ENCODE measurements at regions not wholly inside any gene's neighbourhood (a gene's known extent, or its start where the extent isn't known, plus 50 kb on each side); places are given as distances from the start of the nearest gene placed in this dataset.

DNA sequence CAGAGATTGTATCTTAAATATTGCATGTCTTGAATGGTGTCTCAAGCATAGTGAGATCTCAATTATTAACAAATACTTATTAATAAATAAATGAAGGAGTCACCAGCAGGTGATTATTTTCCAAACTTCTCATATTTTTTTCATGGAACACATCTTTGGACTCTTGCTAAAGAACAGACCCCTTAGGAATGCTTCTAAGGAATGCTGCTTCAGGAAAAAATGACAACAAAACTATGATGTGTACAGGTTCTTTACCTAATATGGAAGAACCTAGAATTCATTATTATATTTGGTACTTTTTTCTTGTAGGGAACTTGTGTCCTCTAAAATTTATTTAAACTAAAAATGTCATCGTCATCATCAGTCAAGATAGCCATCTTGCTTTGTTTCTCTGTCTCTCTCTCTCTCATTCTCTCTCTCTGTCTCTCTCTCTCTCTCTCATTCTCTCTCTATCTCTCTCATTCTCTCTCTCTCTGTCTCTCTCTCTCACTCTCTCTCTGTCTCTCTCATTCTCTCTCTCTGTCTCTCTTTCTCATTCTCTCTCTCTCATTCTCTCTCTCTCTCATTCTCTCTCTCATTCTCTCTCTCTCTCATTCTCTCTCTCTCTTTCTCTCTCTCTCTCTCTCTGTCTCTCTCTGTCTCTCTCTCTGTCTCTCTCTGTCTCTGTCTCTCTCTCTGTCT, 63.0 kb upstream of the ETS2 start:
- DNase-seq = peak; percentile 18

DNA sequence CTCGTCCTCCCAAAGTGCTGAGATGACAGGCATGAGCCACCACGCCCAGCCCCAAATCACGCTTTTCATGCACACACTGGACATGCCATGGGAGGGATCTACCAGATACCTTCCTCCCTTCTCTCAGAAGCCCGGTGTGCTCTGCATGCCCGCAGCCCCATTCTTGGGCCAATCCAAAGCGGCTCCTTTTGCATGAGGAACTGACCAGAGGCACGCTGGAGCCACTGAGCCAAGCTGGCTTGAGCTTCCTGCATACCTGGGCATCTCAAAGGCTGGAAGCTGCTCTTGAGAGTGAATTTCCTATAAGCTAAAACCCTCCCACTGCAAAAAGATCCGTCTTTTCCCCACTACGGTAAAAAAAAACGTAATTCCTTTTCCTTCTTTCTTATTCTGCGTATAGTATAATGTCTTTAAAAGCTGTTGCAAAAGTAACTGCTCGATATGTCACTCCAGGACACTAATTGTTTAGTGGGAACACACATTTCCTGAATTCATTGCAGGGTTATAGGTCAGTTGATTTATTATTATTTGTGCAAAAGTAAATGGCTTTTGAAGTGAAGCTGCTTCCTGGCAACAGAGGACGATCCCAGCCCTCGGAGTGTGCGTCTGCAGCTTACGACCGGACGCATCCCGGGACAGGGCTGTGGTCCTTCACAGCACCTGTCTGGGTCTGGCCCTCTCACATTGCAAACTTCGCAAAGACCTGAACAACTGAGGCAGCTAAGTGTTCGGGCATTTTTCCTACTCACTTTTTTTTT, 61.8 kb upstream of the ETS2 start:
- DNase-seq = no peak

DNA sequence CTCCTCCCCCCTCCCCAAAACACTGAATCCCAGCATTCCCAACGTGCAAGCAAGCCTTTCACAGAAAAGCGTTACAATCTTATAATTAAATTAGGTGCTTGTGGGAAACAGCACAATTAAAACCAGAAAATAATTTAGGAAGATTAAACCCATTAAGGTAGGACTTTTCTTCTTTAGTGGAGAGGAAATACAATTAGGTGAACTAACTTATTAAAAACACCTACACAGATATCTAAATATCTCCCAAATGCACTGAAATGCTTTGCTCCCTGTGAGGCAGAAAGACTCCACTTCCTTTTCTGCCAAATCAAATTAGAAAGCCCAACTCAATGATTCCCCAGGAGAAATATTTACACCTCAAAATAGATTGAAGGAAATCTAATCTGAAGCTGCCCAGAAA, 60.9 kb upstream of the ETS2 start:
- no peak for DNase-seq

DNA sequence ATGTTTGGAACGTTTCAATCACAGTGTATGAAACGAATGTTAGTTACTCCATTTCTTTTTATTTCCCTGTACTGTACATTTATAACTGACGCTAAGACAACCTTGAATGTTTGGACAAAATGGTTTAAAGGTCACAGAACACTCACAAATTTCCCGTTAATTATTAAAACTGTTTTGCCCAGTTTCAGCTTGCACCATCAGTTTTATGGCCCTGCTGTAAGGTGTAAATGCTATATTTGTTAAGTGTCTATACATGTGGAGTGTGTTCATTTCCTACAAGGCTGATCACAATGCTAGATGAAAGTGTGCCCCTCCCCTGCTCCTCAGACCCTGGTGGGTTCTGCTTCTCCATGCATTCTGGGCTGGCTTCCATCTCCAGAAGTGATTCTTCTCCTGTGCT, 57.9 kb upstream of the ETS2 start:
- no peak for DNase-seq

GRCh38 chr21:38751379-38752050, 54.2 kb upstream of the ETS2 start:
- no peak for DNase-seq

DNA sequence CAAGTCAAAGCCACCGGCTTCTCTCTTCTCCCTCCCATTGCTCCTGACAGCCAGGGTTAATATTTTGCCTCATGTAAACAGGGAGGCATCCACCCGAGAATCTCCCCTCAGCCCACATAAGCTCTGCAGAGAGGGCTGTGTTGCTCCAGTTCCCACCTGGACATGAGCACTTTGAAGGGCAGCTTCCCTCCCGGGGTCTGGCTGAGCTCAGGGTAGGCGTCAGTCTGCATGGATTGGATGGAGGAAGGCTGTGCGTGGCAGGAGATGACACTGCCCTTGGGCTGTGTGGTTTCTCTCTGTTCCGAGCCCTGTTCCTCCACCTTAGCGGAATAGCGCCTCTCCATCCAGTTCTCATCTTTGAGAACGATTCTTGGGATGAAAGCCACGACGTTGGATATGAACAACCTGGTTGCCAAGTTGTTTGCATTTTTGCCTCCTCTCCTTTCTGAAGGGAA, 53.7 kb upstream of the ETS2 start:
- no peak for DNase-seq

DNA sequence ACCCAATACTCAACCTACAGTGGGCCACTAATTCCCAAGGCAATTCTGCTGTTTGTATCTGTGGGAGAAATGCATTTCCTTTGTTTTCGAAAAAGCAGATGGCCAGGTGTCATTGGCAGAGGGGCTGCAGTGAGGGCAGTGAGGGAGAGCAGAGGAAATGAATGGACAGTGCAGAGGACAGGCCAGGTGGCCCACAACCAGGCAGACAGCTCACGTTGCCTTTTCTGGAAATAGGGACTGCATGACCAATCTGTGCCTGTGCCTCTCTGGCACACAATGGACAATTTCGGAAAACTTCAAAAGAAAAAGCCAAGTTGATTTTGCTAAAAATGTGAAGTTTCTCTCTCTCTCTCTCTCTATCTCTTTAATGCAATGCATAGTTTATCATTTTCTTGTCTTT, 52.6 kb upstream of the ETS2 start:
- DNase-seq = no peak

DNA sequence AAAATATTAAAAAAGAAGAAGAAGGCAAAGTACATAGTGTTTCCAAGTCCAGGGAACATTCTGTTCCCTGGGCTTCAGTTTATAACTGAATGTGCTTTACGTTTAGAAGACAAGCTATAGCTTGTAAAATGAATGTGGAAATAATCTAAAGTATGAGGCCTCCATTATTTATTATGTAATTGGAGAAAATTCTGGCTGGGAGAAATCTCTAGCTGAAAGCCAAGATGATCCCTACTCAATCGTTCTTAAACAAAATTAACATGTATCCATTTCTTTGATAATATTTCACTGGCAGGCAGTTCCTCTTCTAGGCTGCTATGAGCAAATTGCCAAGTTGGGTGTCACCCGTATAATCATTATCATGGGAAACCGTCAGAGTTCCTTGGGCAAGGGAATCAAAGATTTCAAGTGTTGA, 52.2 kb upstream of the ETS2 start:
- DNase-seq = no peak

Measured in fibroblast of skin of abdomen (primary cell).